ENCODE measurements at regions not wholly inside any gene's neighbourhood (a gene's known extent, or its start where the extent isn't known, plus 50 kb on each side); places are given as distances from the start of the nearest gene placed in this dataset.

GRCh38 chr1:110765640-110766335 lies 91.0 kb upstream of the KCNA3 start:
- DNase-seq: peak in 1 of 2 donors; percentile 40

GRCh38 chr1:110763149-110763548 lies 88.4 kb upstream of the KCNA3 start:
- no peak for DNase-seq

GRCh38 chr1:110760321-110760720 lies 85.6 kb upstream of the KCNA3 start:
- DNase-seq: no peak

- no peak for DNase-seq
These were observed 81.8 kb upstream of the KCNA3 start for GRCh38 chr1:110756506-110756905.

- DNase-seq: no peak
These were observed 78.4 kb upstream of the KCNA3 start for GRCh38 chr1:110752941-110753725.

- no peak for DNase-seq
These were observed 75.8 kb upstream of the KCNA3 start for GRCh38 chr1:110750562-110750961.

- no peak for DNase-seq
These were observed 75.2 kb upstream of the KCNA3 start for GRCh38 chr1:110749960-110750359.

GRCh38 chr1:110746644-110747259 lies 72.0 kb upstream of the KCNA3 start:
- DNase-seq: peak; percentile 53 to 60

- DNase-seq: no peak
These were observed 68.7 kb upstream of the KCNA3 start for GRCh38 chr1:110743397-110743796.

GRCh38 chr1:110736900-110737605 lies 62.3 kb upstream of the KCNA3 start:
- no peak for DNase-seq

- no peak for DNase-seq
These were observed 59.5 kb upstream of the KCNA3 start for GRCh38 chr1:110734133-110734680.

GRCh38 chr1:110731529-110731928 lies 56.8 kb upstream of the KCNA3 start:
- DNase-seq: no peak

- DNase-seq: no peak
These were observed 53.8 kb upstream of the KCNA3 start for GRCh38 chr1:110728388-110729001.

- DNase-seq: no peak
These were observed 52.5 kb upstream of the KCNA3 start for GRCh38 chr1:110727246-110727645.

- DNase-seq: no peak
These were observed 52.0 kb upstream of the KCNA3 start for GRCh38 chr1:110726755-110727154.

Data from right lung (tissue), 2 donors.